ENCODE measurements at regions not wholly inside any gene's neighbourhood (a gene's known extent, or its start where the extent isn't known, plus 50 kb on each side); places are given as distances from the start of the nearest gene placed in this dataset.

GRCh38 chr6:134447423-134447822 is 129.5 kb upstream of the SGK1 start:
- TF ChIP-seq CTCF (conservative IDR thresholded peaks at IDR 0.05): no peak
- no peak for TF ChIP-seq ZFX (IDR thresholded peaks at IDR 0.05)
